NCI-H2171 (cell line): ENCODE measurements at regions not wholly inside any gene's neighbourhood (a gene's known extent, or its start where the extent isn't known, plus 50 kb on each side); places are given as distances from the start of the nearest gene placed in this dataset.

ENCODE experiments used
- DNase-seq: peaks from one replicate; lab custom pipeline; 2025; lab: John Stamatoyannopoulos, UW

- DNase-seq = no peak
Observed at GRCh38 chr5:61966296-61966955, 339.6 kb upstream of the KIF2A start.

DNA sequence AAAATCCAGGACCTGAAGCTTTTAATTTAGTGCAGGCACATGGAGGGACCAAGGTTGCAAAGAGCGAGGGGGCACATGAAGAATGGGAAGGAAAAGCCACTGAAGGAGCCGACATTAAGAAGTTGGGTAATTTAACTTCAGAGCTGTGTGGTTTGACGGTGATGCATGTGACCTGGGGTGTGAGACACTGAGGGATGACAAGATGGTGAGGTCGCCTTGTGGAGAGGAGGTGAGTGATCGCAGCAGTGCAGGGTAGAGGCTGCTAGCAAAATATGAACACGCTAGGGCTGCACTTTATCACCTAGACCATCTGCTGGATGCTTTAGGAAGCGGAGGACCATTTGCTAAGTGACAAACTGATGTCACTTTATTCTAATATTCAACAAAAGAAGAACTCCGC is 339.0 kb upstream of the KIF2A start:
- DNase-seq = no peak

DNA sequence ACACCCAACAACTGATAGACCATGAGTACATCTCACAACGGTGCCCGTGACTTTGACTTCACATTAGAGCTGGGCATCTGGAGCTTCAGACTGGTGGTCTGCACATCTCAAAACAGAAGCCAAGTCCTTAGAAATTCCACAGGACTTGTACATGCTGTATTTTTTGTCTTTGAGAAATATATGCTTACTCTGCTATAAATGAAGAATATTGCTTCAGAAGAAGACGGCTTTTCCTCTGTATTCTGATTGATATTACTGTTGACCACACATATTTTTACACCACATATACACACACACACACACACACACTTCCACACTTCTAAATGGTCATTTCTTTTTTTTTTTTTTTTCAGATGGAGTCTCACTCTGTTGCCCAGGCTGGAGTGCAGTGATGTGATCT is 338.3 kb upstream of the KIF2A start:
- DNase-seq = no peak

GRCh38 chr5:61969347-61969746 is 336.7 kb upstream of the KIF2A start:
- DNase-seq = no peak

DNA sequence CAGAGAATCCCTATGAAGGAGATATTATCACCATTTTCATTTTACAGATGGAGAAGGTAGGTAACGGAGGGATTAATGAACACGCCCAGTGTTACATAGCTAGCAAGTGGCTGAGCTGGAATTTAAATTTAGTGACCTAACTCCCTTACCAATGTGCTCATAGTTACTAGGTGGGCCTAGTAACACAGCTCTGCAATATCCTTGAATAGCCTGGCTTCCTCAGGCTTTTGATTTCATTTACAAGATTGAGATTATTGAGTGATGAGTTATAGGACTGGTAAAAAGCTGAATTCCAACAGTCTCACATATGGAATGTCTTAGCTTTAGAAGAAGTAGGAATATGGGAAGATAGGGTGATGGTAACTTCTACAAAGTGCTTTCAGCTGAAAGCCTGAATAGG is 336.3 kb upstream of the KIF2A start:
- DNase-seq = no peak

DNA sequence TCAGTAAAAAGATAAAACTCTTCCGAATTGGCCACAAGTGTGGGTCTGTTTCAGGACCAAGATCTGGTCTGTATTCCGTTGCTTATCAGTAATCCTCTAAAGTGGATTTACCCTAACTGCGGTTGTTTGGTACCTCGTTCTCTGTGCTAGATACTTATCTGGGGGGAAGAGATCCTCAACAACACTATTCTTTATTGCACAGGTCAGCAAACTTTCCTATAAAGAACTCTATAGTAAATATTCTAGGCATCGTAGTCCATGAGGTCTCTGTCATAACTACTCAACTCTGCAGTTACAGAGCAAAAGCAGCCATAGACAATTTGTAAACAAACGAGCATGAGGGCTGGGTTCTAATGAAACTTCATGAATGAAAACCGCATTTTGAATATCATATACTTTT is 335.8 kb upstream of the KIF2A start:
- no peak for DNase-seq

- DNase-seq = no peak
Observed at GRCh38 chr5:61974680-61975079, 331.3 kb upstream of the KIF2A start.

GRCh38 chr5:61981886-61982285 is 324.1 kb upstream of the KIF2A start:
- DNase-seq = no peak

- DNase-seq = no peak
Observed at GRCh38 chr5:61991430-61991829, 314.6 kb upstream of the KIF2A start.

DNA sequence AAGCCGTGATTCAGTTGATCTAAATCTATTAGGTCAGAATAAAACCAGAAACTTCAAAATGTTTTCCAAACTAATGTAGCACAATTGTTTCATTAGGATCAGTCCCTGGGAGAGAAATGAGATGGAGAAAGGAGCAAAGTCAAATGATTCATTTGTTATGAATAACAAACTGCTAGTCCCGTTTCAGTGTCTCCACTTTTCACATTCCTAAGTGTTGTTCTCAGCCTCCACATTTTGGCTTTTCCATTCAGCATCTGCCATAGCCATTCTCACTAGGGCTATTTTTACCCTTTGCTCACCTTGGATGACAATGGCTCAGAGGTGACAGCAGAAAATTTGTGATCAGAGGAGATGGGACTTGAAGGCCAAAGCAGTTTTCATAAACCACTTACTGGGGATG is 314.1 kb upstream of the KIF2A start:
- DNase-seq = no peak

DNA sequence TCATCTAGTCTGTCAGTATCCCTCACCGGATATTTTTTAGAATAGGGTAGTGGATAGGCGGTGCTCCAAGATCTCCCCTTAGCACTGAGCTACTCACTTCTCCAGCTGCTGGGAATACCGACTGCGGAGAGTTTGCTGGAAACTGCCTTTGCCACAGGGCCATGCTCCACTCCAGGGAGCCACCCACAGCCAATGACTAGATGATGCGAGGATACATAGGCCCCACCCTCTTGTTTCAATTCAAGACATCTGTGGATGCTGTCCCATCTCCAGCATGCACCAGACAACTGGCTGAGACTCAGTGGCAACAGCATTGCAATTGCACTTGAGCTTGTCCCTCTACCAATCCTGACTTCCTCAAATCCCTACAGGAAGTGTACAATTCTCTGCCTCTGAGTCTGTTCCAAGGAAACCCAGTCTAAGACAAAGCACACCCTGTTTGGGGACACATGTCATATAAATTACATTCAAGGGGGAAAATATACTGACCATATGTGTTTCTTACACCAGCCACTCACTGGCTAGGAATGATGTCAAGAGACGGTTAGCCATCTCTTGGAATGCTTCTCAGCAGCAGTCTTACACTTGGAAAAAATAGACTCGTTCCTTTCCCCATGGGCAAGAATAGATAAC is 312.6 kb upstream of the KIF2A start:
- DNase-seq = no peak

- DNase-seq = no peak
Observed at GRCh38 chr5:61994171-61994570, 311.8 kb upstream of the KIF2A start.

DNA sequence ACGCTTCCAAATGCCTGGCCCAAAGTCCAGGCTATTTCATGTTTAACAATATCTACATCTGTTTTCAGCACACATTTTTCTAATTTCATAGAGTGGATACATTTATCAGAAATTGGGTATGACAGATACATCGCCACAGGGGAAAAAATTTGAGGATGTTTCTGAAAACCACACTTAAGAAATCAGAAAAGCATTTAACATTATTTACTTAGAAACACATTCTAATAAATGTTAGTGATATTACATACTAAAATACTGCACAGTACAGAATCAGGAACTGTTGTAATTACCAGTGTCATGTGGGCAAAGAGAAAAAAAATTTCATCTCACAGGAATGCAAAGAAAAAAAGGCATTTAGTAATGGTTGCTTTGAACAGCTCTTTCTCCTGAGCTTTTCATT is 310.5 kb upstream of the KIF2A start:
- DNase-seq = no peak

- no peak for DNase-seq
Observed at GRCh38 chr5:61999371-61999770, 306.6 kb upstream of the KIF2A start.

DNA sequence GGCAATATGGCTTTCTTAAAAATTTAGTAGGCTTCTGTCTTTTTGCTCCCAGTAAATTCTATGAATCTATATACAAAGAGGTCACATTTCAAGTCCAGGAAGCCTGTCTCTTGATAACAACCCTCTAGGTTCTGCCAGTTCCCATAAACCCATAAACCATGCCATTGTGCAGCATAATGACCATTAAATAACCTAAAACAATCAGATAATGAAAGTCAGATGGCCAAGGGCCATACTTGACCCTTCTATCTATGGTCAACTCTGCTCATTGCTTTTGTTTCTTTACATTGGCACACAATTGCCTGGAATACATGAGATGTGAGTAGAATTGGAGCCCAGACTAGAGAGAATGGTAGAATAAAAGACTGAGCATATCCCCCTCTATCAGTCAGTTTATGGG is 305.4 kb upstream of the KIF2A start:
- DNase-seq = no peak

DNA sequence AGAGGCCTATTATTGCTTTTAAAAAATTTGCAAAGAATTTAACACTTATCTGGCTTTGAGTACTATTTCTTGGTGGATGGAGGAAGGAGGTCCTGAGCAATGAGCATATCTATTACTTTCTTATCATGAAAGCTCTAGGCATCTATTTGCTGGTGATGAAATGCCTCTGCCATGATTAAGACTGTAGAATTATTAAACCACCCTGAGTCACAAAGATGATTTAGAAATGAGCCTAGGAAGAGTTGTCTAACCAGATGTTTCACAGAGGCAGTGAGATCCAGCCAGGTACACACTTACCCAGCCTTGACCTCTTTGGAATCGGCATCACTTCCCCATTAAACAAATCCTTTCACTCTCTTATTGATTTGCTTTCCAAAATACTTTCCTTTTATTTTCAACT is 304.4 kb upstream of the KIF2A start:
- no peak for DNase-seq

DNA sequence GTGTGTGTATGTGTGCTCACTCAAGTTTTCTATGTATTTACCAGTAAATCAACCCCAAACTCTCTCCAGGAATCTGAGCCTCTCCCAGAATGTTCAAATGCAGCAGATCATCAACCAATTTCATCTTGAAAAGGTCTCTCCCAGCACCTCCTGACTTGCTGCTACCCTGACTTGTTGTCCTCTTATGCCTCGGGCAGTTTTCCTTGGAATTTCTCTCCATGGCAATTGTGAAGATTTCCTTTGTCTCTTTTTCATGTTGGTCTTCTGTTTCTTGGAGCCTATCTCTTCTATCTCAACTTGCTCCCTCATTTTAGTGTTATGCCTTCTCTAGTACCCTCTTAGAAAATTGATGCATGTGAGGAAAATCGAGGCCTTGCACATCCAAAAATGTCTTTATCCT is 303.6 kb upstream of the KIF2A start:
- DNase-seq = no peak

DNA sequence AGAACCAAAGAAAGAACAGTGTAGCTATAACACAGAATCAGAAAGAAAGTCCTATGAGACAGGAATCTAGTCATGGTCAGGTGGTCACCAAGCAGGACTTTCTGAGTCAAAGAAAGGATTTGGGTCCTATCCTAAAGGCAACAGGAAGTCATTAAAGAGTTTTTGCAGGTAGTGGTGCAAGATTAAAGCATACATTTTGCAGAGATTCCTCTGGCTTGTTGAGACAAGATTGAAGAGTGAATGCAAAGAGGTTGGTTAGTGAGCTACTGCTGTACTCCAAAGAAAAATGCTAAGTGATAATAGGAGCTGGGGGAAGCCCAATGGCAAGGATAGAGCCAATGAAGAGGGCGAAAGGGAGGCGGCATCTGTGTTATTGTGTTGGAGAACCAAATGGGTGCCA is 300.5 kb upstream of the KIF2A start:
- DNase-seq = no peak

DNA sequence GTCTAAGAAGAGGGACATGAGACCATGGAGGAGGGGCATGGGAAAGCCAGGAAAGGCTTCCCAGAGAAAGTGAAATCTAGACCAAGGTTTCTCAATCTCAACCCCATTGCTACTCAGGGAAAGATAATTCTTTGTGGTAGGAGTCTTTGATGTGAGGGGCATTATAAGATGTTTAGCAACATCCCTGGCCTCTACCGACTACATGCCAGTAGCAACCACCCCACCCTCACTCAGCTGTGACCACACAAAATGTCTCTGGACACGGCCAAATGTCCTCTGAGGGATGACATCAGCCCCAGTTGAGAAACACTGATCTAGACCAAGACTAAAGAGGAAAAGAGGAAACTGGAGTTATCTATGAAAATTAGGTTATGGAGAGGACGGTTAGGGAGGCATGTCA is 298.5 kb upstream of the KIF2A start:
- DNase-seq = no peak

- DNase-seq = no peak
Observed at GRCh38 chr5:62011089-62011664, 294.8 kb upstream of the KIF2A start.

GRCh38 chr5:62017092-62017491 is 288.9 kb upstream of the KIF2A start:
- no peak for DNase-seq

DNA sequence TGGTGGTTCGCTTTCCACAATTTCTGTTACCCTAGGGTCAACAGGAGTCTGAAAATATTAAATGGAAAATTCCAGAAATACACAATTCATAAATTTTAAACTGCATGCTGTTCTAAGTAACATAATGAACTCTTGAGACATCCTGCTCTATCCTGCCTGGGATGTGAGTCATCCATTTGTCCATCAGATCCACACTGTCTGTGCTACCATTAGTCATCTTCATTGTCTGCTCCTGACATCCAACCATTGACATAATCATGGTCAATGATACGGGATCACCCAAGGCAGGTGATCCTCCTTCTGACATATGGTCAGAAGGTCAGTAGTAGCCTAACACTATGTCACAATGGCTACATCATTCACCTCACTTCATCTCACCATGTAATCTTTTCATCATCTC is 276.7 kb upstream of the KIF2A start:
- no peak for DNase-seq

DNA sequence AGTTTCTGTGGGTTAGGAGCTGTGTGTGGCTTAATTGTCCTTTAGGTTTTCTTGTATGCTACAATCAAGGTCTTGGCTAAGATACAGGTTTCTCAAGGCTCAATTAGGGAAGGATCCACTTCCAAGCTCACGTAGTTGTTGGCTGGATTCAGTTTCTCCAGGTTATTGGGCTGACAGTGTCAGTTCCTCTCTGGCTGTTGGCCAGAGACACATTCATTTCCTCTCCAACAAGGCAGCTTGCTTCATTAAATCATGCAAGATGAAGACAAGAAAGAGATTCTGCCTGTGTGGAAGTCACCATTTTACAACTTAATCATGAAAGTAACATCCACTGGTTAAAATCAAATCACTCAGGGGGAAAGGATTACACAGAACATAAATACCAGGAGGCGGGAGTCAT is 275.7 kb upstream of the KIF2A start:
- no peak for DNase-seq

DNA sequence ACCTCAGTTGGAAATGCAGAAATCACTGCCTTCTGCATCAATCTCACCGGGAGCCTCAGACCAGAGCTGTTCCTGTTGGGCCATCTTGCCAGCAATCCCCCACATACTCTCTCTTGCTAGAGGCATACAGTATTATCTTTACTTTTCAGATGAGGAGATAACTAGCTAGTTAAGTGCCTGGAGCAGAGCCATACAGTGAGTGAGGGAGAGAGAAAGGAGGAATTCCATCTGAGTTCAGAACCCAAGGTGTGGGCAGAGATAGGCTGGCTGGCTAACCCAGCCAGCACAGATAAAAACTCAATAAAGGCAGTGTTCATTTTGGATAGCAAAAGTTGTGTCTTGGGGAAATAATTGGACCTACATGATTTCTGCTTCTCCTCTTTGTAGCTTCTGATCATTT is 268.0 kb upstream of the KIF2A start:
- DNase-seq = no peak
